Middle frontal gyrus (tissue), 1 donor: ENCODE measurements at regions not wholly inside any gene's neighbourhood (a gene's known extent, or its start where the extent isn't known, plus 50 kb on each side); places are given as distances from the start of the nearest gene placed in this dataset.
"Not testable (repeated sequence)": the region's sequence is repeated elsewhere in the genome, so short reads cannot be mapped to it uniquely, and the experiment has no call there.

ENCODE experiments used
- DNase-seq: peaks from one replicate; pipeline ENCODE4 v3.0.0-alpha.2; 2015; ENCODE audit warnings: low spot score; ENCODE audit errors: extremely low spot score

- DNase-seq = no peak
Observed at GRCh38 chr5:102554082-102554481, 55.3 kb upstream of the SLCO6A1 start.

- DNase-seq = no peak
Observed at GRCh38 chr5:102554728-102555127, 55.9 kb upstream of the SLCO6A1 start.

GRCh38 chr5:102561894-102562760, 63.3 kb upstream of the SLCO6A1 start:
- no peak for DNase-seq

- DNase-seq = no peak
Observed at GRCh38 chr5:102570747-102571146, 71.9 kb upstream of the SLCO6A1 start.

GRCh38 chr5:102578362-102578761, 79.6 kb upstream of the SLCO6A1 start:
- no peak for DNase-seq

GRCh38 chr5:102579379-102579778, 80.6 kb upstream of the SLCO6A1 start:
- no peak for DNase-seq

GRCh38 chr5:102581011-102581410, 82.2 kb upstream of the SLCO6A1 start:
- no peak for DNase-seq

GRCh38 chr5:102582696-102583095, 83.9 kb upstream of the SLCO6A1 start:
- DNase-seq = no peak

GRCh38 chr5:102583276-102584124, 84.7 kb upstream of the SLCO6A1 start:
- peak; percentile 63 for DNase-seq

- no peak for DNase-seq
Observed at GRCh38 chr5:102589661-102590060, 90.9 kb upstream of the SLCO6A1 start.

- DNase-seq = no peak
Observed at GRCh38 chr5:102590467-102590866, 91.7 kb upstream of the SLCO6A1 start.

- DNase-seq = no peak
Observed at GRCh38 chr5:102591650-102592049, 92.8 kb upstream of the SLCO6A1 start.

- not testable (repeated sequence) for DNase-seq
Observed at GRCh38 chr5:102592586-102592985, 93.8 kb upstream of the SLCO6A1 start.

GRCh38 chr5:102594192-102594591, 95.4 kb upstream of the SLCO6A1 start:
- no peak for DNase-seq

GRCh38 chr5:102595332-102595731, 96.5 kb upstream of the SLCO6A1 start:
- no peak for DNase-seq

GRCh38 chr5:102596113-102596512, 97.3 kb upstream of the SLCO6A1 start:
- no peak for DNase-seq

GRCh38 chr5:102596951-102597350, 98.2 kb upstream of the SLCO6A1 start:
- no peak for DNase-seq

GRCh38 chr5:102599289-102599688, 100.5 kb upstream of the SLCO6A1 start:
- DNase-seq = no peak

- DNase-seq = no peak
Observed at GRCh38 chr5:102600964-102601363, 102.2 kb upstream of the SLCO6A1 start.

GRCh38 chr5:102603670-102604069, 104.9 kb upstream of the SLCO6A1 start:
- no peak for DNase-seq

GRCh38 chr5:102608414-102608813, 109.6 kb upstream of the SLCO6A1 start:
- no peak for DNase-seq

GRCh38 chr5:102611312-102611711, 112.5 kb upstream of the SLCO6A1 start:
- no peak for DNase-seq
